SK-N-MC (cell line): ENCODE measurements at regions not wholly inside any gene's neighbourhood (a gene's known extent, or its start where the extent isn't known, plus 50 kb on each side); places are given as distances from the start of the nearest gene placed in this dataset.

Experiments used
- EZH2 ChIP-seq: fragments of 200-600 bp; sonication (generic); IDR thresholded peaks from one replicate; pipeline ENCODE4 v1.6.1; 2017; ENCODE audit warnings: antibody characterized with exemption
- FOXP2 ChIP-seq: optimal IDR thresholded peaks from 2 replicates; pipeline ENCODE3; 2011; ENCODE audit warnings: mild to moderate bottlenecking, moderate library complexity; ENCODE audit not compliant: insufficient read depth; ENCODE audit errors: extremely low read length, control extremely low read depth
- POLR2AphosphoS5 ChIP-seq: IDR thresholded peaks from 2 replicates; pipeline ENCODE4 v1.6.1; 2012; ENCODE audit warnings: mild to moderate bottlenecking, low read depth, low read length, borderline replicate concordance

GRCh38 chr13:24005755-24006281, 108.5 kb upstream of the C1QTNF9B start:
- TF ChIP-seq EZH2 (no peak), POLR2AphosphoS5 (no peak), FOXP2 (no peak)
